ENCODE measurements at regions not wholly inside any gene's neighbourhood (a gene's known extent, or its start where the extent isn't known, plus 50 kb on each side); places are given as distances from the start of the nearest gene placed in this dataset.

DNA sequence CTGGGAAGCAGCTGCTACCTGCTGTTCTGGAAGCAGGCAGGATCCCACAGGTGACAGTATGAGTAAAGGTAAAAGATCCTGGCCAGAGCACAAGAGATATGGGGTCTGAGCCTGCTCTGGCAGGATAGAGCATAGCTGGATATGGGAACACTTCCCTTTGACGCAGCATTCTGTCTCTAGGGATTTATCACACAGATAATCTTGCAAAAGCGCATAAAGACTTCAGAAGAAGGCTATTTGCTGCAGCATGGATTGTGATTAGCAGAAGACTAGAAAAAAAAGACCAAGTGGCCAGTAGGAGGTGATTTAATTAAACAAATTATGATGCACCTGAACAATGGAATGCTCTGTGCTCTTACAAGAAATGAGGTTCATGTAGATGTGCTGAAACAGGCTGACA is 52.4 kb upstream of the PWWP2A start:
- no peak for TF ChIP-seq EZH2 (IDR thresholded peaks at IDR 0.05; ENCODE audit: insufficient read depth, poor library complexity, severe bottlenecking)
- TF ChIP-seq EZH2phosphoT487 (IDR thresholded peaks at IDR 0.05; ENCODE audit: insufficient read depth, low read depth): no peak
